ENCODE measurements at regions not wholly inside any gene's neighbourhood (a gene's known extent, or its start where the extent isn't known, plus 50 kb on each side); places are given as distances from the start of the nearest gene placed in this dataset.

GRCh38 chr11:39462506-39462905 lies 1996.9 kb downstream of the LRRC4C start:
- H3K9me3 ChIP-seq: peaks cover 0 to 6% (median 0%) of the 10 kb centered on the region in 11 donors
- H3K4me1 ChIP-seq: no peaks in the 10 kb centered on the region
- H3K27ac ChIP-seq: no peak overlapping the region
- no peak overlapping the region for H3K4me3 ChIP-seq
- no peak for ATAC-seq
- H3K27me3 ChIP-seq: no peaks in the 10 kb centered on the region
- 35 to 51% methylated on average over 1 of the region's 1 CpG for WGBS, 2 donors
- DNase-seq: no peak
- no peak for TF ChIP-seq CTCF (IDR thresholded peaks at IDR 0.05)
- intact Hi-C loops (cut with DNase I): no loop called here
- H3K36me3 ChIP-seq: no peaks in the 10 kb centered on the region

- no peaks in the 10 kb centered on the region for H3K36me3 ChIP-seq
- intact Hi-C loops (cut with DNase I): no loop called here
These were observed 1998.4 kb downstream of the LRRC4C start for GRCh38 chr11:39461066-39461465.

GRCh38 chr11:39459606-39460005 lies 1999.8 kb downstream of the LRRC4C start:
- intact Hi-C loops (cut with DNase I): no loop called here
- no peak for TF ChIP-seq CTCF (IDR thresholded peaks at IDR 0.05)
- Histone ChIP-seq H3K36me3 (no peaks in the 10 kb centered on the region), H3K27me3 (no peaks in the 10 kb centered on the region), H3K4me3 (no peak overlapping the region), H3K4me1 (no peaks in the 10 kb centered on the region), H3K27ac (no peak overlapping the region), H3K9me3 (peaks cover 0 to 3% (median 0%) of the 10 kb centered on the region in 11 donors)
- ATAC-seq (no peak), DNase-seq (no peak)
- WGBS, 2 donors: 81 to 82% methylated on average over 6 of the region's 6 CpGs

More at GRCh38 chr11:39461066-39461465, 1998.4 kb downstream of the LRRC4C start:
- no peak for DNase-seq
- H3K4me1 ChIP-seq: no peaks in the 10 kb centered on the region
- peaks cover 0 to 3% (median 0%) of the 10 kb centered on the region in 11 donors for H3K9me3 ChIP-seq
- no peak overlapping the region for H3K4me3 ChIP-seq
- TF ChIP-seq CTCF (IDR thresholded peaks at IDR 0.05): no peak
- ATAC-seq: no peak
- no peak overlapping the region for H3K27ac ChIP-seq
- H3K27me3 ChIP-seq: no peaks in the 10 kb centered on the region
- WGBS, 2 donors: 67 to 75% methylated on average over 1 of the region's 1 CpG

- H3K4me1 ChIP-seq: no peaks in the 10 kb centered on the region
- TF ChIP-seq CTCF (IDR thresholded peaks at IDR 0.05): no peak
- no peak overlapping the region for H3K27ac ChIP-seq
- H3K9me3 ChIP-seq: peaks cover 0 to 3% (median 0%) of the 10 kb centered on the region in 11 donors
- ATAC-seq (no peak), DNase-seq (no peak)
- H3K4me3 ChIP-seq: no peak overlapping the region
- H3K36me3 ChIP-seq: no peaks in the 10 kb centered on the region
- WGBS, 2 donors: 55 to 60% methylated on average over 2 of the region's 2 CpGs
- H3K27me3 ChIP-seq: no peaks in the 10 kb centered on the region
- intact Hi-C loops (cut with DNase I): no loop called here
These were observed 2001.0 kb downstream of the LRRC4C start for GRCh38 chr11:39458481-39458880.

Measured in heart right ventricle (tissue), 16 donors.